HFFc6 (cell line): ENCODE measurements at regions not wholly inside any gene's neighbourhood (a gene's known extent, or its start where the extent isn't known, plus 50 kb on each side); places are given as distances from the start of the nearest gene placed in this dataset.

Experiments used
- DNase-seq: peaks from one replicate; pipeline ENCODE4 v3.0.0-alpha.2; 2018
- H3K27ac Mint-ChIP-seq: 2 replicates; pipeline ENCODE4 v1.8.0; 2020; ENCODE audit warnings: mild to moderate bottlenecking, mixed read lengths
- H3K27me3 Mint-ChIP-seq: 2 replicates; pipeline ENCODE4 v1.8.0; 2021; ENCODE audit warnings: mild to moderate bottlenecking, moderate library complexity, mixed read lengths; ENCODE audit not compliant: insufficient read depth
- H3K36me3 Mint-ChIP-seq: 2 replicates; pipeline ENCODE4 v1.8.0; 2021; ENCODE audit warnings: low read depth, mixed read lengths
- H3K4me1 Mint-ChIP-seq: 2 replicates; pipeline ENCODE4 v1.8.0; 2020; ENCODE audit warnings: low read depth, mixed read lengths
- H3K4me3 Mint-ChIP-seq: 2 replicates; pipeline ENCODE4 v1.8.0; 2020; ENCODE audit warnings: mild to moderate bottlenecking, moderate library complexity, mixed read lengths
- H3K9me3 Mint-ChIP-seq: 2 replicates; pipeline ENCODE4 v1.8.0; 2020; ENCODE audit warnings: mild to moderate bottlenecking, mixed read lengths
- TF ChIP-seq, protein P1 (sequence below): fragments of 200-600 bp; sonication (generic); IDR thresholded peaks from 2 replicates; pipeline ENCODE4 v1.5.0; 2021; ENCODE audit warnings: antibody characterized with exemption, mild to moderate bottlenecking

DNA sequence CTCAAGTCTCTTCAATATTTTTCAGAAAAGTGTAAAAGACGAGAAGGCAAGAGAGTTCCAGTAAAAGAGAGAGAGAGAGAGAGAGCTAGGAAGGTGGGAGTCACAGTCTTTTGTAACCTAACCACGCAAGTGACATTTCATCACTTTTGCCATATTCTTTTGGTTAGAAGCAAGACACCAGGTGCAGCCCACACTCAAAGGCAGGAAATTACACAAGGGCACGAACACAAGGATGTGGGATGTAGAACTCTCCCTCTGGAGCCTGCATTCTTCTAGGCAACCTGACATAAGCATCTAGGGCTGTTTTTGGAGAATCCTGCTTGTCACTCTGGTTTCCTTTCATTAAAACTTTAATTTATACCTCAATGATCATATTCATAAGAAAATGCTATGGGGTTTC lies 1213.1 kb downstream of the DNAJB9 start:
- no peaks in the 10 kb centered on the region for H3K4me1 Mint-ChIP-seq
- TF ChIP-seq, protein P1, sequence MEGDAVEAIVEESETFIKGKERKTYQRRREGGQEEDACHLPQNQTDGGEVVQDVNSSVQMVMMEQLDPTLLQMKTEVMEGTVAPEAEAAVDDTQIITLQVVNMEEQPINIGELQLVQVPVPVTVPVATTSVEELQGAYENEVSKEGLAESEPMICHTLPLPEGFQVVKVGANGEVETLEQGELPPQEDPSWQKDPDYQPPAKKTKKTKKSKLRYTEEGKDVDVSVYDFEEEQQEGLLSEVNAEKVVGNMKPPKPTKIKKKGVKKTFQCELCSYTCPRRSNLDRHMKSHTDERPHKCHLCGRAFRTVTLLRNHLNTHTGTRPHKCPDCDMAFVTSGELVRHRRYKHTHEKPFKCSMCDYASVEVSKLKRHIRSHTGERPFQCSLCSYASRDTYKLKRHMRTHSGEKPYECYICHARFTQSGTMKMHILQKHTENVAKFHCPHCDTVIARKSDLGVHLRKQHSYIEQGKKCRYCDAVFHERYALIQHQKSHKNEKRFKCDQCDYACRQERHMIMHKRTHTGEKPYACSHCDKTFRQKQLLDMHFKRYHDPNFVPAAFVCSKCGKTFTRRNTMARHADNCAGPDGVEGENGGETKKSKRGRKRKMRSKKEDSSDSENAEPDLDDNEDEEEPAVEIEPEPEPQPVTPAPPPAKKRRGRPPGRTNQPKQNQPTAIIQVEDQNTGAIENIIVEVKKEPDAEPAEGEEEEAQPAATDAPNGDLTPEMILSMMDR = no peak
- H3K9me3 Mint-ChIP-seq = peaks cover 11% of the 10 kb centered on the region
- H3K27me3 Mint-ChIP-seq = no peaks in the 10 kb centered on the region
- H3K4me3 Mint-ChIP-seq = no peak overlapping the region
- no peak for DNase-seq
- H3K27ac Mint-ChIP-seq = no peak overlapping the region
- no peaks in the 10 kb centered on the region for H3K36me3 Mint-ChIP-seq

DNA sequence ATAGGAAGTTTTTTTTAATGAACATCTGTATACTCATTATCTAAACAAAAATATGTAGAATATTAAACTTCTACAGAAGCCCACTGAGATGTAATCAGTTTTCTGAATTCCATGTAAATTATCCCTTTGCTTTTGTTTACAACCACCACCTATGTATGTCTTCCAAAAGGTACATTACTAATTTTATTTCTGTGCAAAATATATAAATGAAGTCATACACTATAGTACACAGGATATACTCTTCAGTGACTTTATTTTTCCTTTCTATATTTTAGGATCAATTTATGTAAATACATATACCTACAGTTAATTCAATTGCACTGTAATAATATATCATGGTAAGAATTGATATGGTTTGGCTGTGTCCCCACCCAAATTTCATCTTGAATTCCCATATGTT lies 1236.9 kb downstream of the DNAJB9 start:
- Mint-ChIP-seq H3K27ac (no peak overlapping the region), H3K4me1 (no peaks in the 10 kb centered on the region), H3K36me3 (no peaks in the 10 kb centered on the region), H3K4me3 (no peak overlapping the region), H3K9me3 (0 out of 2 replicates have a peak, but pooled peaks cover under 1% of the 10 kb centered on the region), H3K27me3 (peaks cover 1% of the 10 kb centered on the region; the same call in 1 of the 2 replicates)
- no peak for DNase-seq
- TF ChIP-seq, protein P1 = no peak

DNA sequence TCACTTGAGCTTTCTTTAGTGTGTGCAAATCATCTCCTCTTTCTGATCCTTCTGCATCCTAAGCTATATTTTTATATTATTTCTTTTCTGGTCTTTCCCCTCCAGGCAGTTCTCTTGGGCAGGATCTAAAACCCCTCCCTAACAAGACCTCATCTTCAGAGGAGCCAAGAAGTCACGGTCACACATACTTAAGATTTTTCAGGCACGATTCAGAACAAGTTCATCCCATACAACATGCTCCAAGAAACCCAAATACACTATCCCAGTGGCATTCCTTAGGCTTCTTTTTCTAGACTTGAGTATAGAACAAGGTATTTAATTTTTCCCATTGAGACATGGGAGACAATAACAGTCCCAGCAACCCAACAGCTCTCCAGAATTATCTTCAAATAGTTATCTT lies 1251.5 kb downstream of the DNAJB9 start:
- no peak for DNase-seq
- Mint-ChIP-seq H3K27ac (no peak overlapping the region), H3K4me1 (no peaks in the 10 kb centered on the region), H3K9me3 (peaks cover 13% of the 10 kb centered on the region; the same call in 1 of the 2 replicates), H3K4me3 (no peak overlapping the region), H3K27me3 (no peaks in the 10 kb centered on the region), H3K36me3 (peaks cover 7% of the 10 kb centered on the region; the same call in 1 of the 2 replicates)
- TF ChIP-seq, protein P1 = no peak

DNA sequence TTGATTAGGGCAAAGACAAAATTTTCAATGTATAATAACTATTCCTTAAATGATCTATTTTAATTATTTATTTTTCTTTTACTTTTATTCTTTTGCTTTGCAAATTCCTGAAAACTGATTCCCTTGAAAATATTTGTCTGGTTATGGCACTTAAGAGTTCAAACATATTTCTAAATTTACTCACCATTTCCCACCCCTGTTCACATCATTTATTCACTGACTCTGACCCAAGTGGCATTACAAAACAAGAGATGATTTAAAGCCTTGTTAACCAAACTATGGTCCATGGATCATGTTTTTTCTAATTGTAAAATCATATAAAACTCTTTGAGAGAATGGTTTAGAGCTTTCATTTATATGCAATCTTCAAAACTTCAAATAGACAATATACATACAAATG lies 1256.1 kb upstream of the LRRN3 start:
- Mint-ChIP-seq H3K4me1 (peaks cover 10% of the 10 kb centered on the region; the same call in 1 of the 2 replicates), H3K9me3 (no peaks in the 10 kb centered on the region), H3K36me3 (no peaks in the 10 kb centered on the region), H3K4me3 (no peak overlapping the region), H3K27me3 (no peaks in the 10 kb centered on the region), H3K27ac (no peak overlapping the region)
- DNase-seq = peak; percentile 1
- TF ChIP-seq, protein P1 = no peak

DNA sequence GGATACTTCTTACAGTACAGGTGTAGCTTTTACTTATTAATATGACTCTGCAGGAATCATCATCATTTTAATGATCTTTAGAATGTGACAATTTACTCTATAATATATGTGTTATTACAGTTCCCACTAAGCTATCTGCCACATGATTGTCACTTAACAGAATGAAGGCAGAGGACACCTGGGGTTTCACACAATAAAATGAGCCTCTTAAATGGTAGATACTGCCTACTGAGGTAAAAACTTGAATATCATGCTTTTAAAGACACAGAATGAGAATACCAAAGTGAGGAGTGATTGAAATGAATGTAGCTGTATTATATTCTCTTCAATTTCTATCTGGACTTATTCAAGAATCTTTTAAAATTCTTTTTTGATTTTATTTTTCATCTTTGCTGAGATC lies 1255.3 kb upstream of the LRRN3 start:
- Mint-ChIP-seq H3K36me3 (no peaks in the 10 kb centered on the region), H3K4me1 (peaks cover 10% of the 10 kb centered on the region; the same call in 1 of the 2 replicates), H3K4me3 (no peak overlapping the region), H3K27me3 (no peaks in the 10 kb centered on the region), H3K9me3 (no peaks in the 10 kb centered on the region), H3K27ac (no peak overlapping the region)
- no peak for DNase-seq
- TF ChIP-seq, protein P1 = no peak

DNA sequence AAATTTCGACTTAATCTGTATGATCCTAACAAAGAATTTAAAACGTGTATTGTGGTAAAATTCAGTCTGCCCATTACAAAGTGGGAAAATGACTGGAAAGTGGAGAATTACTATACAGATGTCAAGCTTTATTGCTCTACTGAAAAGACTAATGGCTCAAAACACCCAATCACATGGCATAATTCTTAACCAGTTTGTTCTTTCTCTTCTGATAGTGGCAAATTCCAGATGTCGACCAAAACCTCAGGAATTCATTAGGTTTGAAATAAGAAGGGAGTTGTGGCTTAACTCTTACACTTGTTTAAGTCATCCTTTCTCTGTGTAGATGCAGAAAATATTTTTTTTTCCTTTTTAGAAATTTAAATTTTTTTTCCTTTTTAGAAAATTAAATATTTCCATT lies 1254.9 kb upstream of the LRRN3 start:
- no peak for DNase-seq

More for the DNA sequence above, 1254.9 kb upstream of the LRRN3 start:
- Mint-ChIP-seq H3K27me3 (no peaks in the 10 kb centered on the region), H3K27ac (no peak overlapping the region), H3K36me3 (no peaks in the 10 kb centered on the region), H3K4me1 (peaks cover 10% of the 10 kb centered on the region; the same call in 1 of the 2 replicates), H3K9me3 (no peaks in the 10 kb centered on the region), H3K4me3 (no peak overlapping the region)
- TF ChIP-seq, protein P1 = no peak
